ENCODE measurements at regions not wholly inside any gene's neighbourhood (a gene's known extent, or its start where the extent isn't known, plus 50 kb on each side); places are given as distances from the start of the nearest gene placed in this dataset.

DNA sequence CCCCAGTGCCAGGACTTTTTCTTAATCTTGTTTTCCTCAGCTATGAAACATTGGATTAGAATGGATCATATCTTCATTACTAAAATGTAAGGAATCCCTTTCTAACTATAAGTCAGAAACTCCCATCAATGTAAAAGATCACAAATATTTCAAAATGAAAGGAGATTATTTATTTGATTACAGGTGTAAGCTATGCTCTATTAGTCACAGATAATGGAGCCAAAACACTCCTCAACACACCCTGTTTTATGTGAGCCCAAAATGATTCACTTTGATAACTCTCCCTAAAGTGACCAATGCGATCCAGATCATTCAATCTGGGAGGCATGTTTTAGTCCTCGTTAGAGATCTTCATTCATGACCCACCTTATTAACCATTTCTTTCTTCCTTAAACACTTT, 566.7 kb upstream of the TENM3 start:
- TF ChIP-seq, protein P1, sequence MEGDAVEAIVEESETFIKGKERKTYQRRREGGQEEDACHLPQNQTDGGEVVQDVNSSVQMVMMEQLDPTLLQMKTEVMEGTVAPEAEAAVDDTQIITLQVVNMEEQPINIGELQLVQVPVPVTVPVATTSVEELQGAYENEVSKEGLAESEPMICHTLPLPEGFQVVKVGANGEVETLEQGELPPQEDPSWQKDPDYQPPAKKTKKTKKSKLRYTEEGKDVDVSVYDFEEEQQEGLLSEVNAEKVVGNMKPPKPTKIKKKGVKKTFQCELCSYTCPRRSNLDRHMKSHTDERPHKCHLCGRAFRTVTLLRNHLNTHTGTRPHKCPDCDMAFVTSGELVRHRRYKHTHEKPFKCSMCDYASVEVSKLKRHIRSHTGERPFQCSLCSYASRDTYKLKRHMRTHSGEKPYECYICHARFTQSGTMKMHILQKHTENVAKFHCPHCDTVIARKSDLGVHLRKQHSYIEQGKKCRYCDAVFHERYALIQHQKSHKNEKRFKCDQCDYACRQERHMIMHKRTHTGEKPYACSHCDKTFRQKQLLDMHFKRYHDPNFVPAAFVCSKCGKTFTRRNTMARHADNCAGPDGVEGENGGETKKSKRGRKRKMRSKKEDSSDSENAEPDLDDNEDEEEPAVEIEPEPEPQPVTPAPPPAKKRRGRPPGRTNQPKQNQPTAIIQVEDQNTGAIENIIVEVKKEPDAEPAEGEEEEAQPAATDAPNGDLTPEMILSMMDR (IDR thresholded peaks at IDR 0.05): no peak
- no peak for TF ChIP-seq POLR2A (IDR thresholded peaks at IDR 0.05)
